ENCODE measurements at regions not wholly inside any gene's neighbourhood (a gene's known extent, or its start where the extent isn't known, plus 50 kb on each side); places are given as distances from the start of the nearest gene placed in this dataset.

DNA sequence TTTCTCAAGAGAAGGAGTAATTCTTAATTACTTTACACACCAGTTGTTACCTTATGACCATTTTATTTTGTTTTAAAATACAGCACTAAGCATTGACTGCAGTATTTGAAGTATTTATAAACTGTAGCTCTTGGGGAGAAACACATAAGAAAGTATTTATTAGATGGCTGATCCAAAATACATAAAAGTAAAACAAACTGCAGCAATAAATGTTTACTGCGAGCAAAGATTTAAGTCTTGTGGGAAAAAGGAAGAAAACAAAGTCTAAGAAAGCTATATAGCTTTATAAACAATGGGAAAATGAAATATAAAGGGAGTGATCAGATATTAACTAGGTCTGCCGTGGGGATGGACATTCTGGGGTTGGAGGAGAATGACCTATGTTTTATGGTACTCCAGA is 347.2 kb upstream of the ZC3H15 start:
- TF ChIP-seq, protein P1, sequence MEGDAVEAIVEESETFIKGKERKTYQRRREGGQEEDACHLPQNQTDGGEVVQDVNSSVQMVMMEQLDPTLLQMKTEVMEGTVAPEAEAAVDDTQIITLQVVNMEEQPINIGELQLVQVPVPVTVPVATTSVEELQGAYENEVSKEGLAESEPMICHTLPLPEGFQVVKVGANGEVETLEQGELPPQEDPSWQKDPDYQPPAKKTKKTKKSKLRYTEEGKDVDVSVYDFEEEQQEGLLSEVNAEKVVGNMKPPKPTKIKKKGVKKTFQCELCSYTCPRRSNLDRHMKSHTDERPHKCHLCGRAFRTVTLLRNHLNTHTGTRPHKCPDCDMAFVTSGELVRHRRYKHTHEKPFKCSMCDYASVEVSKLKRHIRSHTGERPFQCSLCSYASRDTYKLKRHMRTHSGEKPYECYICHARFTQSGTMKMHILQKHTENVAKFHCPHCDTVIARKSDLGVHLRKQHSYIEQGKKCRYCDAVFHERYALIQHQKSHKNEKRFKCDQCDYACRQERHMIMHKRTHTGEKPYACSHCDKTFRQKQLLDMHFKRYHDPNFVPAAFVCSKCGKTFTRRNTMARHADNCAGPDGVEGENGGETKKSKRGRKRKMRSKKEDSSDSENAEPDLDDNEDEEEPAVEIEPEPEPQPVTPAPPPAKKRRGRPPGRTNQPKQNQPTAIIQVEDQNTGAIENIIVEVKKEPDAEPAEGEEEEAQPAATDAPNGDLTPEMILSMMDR (conservative IDR thresholded peaks at IDR 0.05; ENCODE audit: low read depth, low read length) = no peak
- no peak for TF ChIP-seq EZH2 (IDR thresholded peaks at IDR 0.05; ENCODE audit: low read length, unreplicated experiment)

All from PC-3 (cell line).